CD4-positive, alpha-beta T cell treated with Interleukin-4 for 1 hour (primary cell): ENCODE measurements at regions not wholly inside any gene's neighbourhood (a gene's known extent, or its start where the extent isn't known, plus 50 kb on each side); places are given as distances from the start of the nearest gene placed in this dataset.
"Not testable (repeated sequence)": the region's sequence is repeated elsewhere in the genome, so short reads cannot be mapped to it uniquely, and the experiment has no call there.

Experiments
- DNase-seq, 2 donors: peaks; one replicate each; pipeline ENCODE4 v3.0.0-alpha.2; 2020 to 2022

- no peak for DNase-seq
Observed at GRCh38 chrX:22536746-22537304, 264.1 kb downstream of the CBLL2 start.

GRCh38 chrX:22538580-22538979 is 265.9 kb downstream of the CBLL2 start:
- DNase-seq: no peak

GRCh38 chrX:22541926-22542325 is 269.2 kb downstream of the CBLL2 start:
- DNase-seq: no peak

GRCh38 chrX:22542641-22543040 is 269.9 kb downstream of the CBLL2 start:
- DNase-seq: no peak

GRCh38 chrX:22559506-22559905 is 286.8 kb downstream of the CBLL2 start:
- no peak for DNase-seq

- no peak for DNase-seq
Observed at GRCh38 chrX:22575161-22575845, 302.6 kb downstream of the CBLL2 start.

- DNase-seq: no peak
Observed at GRCh38 chrX:22577181-22577580, 304.5 kb downstream of the CBLL2 start.

GRCh38 chrX:22585831-22586230 is 313.1 kb downstream of the CBLL2 start:
- no peak for DNase-seq

- DNase-seq: no peak
Observed at GRCh38 chrX:22589845-22590244, 317.1 kb downstream of the CBLL2 start.

- DNase-seq: no peak
Observed at GRCh38 chrX:22594766-22595165, 322.1 kb downstream of the CBLL2 start.

GRCh38 chrX:22603060-22603459 is 330.3 kb downstream of the CBLL2 start:
- DNase-seq: no peak

GRCh38 chrX:22609452-22609851 is 336.7 kb downstream of the CBLL2 start:
- not testable (repeated sequence) for DNase-seq

- DNase-seq: no peak
Observed at GRCh38 chrX:22616867-22617266, 344.2 kb downstream of the CBLL2 start.

- no peak for DNase-seq
Observed at GRCh38 chrX:22627576-22627975, 354.9 kb downstream of the CBLL2 start.

- no peak for DNase-seq
Observed at GRCh38 chrX:22628275-22628674, 355.6 kb downstream of the CBLL2 start.

GRCh38 chrX:22629105-22629725 is 356.5 kb downstream of the CBLL2 start:
- no peak for DNase-seq

GRCh38 chrX:22634083-22634482 is 361.4 kb downstream of the CBLL2 start:
- DNase-seq: no peak

GRCh38 chrX:22634751-22635150 is 362.0 kb downstream of the CBLL2 start:
- DNase-seq: no peak

GRCh38 chrX:22648281-22648680 is 351.5 kb upstream of the DDX53 start:
- no peak for DNase-seq

GRCh38 chrX:22650691-22651090 is 349.1 kb upstream of the DDX53 start:
- no peak for DNase-seq

- DNase-seq: no peak
Observed at GRCh38 chrX:22652596-22652995, 347.2 kb upstream of the DDX53 start.

- DNase-seq: no peak
Observed at GRCh38 chrX:22660756-22661155, 339.0 kb upstream of the DDX53 start.

GRCh38 chrX:22662776-22663175 is 337.0 kb upstream of the DDX53 start:
- DNase-seq: no peak

GRCh38 chrX:22664826-22665225 is 334.9 kb upstream of the DDX53 start:
- DNase-seq: no peak

- DNase-seq: no peak
Observed at GRCh38 chrX:22665818-22666217, 333.9 kb upstream of the DDX53 start.
